ENCODE measurements at regions not wholly inside any gene's neighbourhood (a gene's known extent, or its start where the extent isn't known, plus 50 kb on each side); places are given as distances from the start of the nearest gene placed in this dataset.

DNA sequence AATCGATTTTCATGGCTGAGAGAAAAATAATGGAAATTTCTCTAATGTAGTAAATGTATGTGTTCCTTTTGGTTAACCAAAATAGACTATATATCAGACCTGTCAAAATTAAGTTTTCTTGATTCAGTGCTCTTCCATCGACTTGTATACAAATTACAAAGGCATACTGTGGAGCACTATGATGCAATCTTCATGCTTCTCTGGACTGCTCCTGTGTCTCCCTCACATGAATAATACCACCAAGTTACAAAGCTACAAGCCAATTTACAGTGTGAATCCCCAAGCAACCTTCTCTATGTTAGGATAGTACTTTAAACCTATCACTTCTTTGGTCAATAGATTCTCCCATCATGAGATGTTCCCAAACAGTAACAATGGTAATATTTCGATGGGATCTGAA lies 577.9 kb downstream of the PPARGC1A start:
- Mint-ChIP-seq H3K27me3 (no peaks in the 10 kb centered on the region), H3K36me3 (ENCODE audit: low read depth) (no peaks in the 10 kb centered on the region), H3K4me3 (no peak overlapping the region), H3K4me1 (ENCODE audit: low read depth) (no peaks in the 10 kb centered on the region), H3K9me3 (no peaks in the 10 kb centered on the region), H3K27ac (no peak overlapping the region)
- intact Hi-C loops (cut with micrococcal nuclease), result no loop called here

DNA sequence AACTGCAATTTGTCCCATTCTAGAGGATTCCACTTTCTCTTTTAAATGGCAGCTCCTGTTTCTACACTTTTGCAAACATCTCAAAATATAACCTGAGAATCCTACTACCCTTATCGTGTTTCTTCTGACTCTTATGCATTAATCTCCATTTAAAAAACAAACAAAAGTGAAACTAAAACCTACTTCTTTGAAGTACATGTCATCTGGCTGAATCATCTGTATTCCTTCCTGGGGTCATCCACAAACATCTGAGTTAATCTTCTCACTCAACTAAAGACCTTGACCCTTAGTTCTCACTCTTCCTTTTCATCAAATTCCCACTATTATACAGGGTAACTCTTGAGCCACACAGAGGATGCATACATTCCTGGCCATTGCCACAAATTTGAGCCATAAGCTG lies 584.8 kb downstream of the PPARGC1A start:
- Mint-ChIP-seq H3K27me3 (no peaks in the 10 kb centered on the region), H3K4me1 (ENCODE audit: low read depth) (peaks cover 12% of the 10 kb centered on the region), H3K27ac (no peak overlapping the region), H3K9me3 (no peaks in the 10 kb centered on the region), H3K4me3 (no peak overlapping the region), H3K36me3 (ENCODE audit: low read depth) (no peaks in the 10 kb centered on the region)
- intact Hi-C loops (cut with micrococcal nuclease), result no loop called here

- Mint-ChIP-seq H3K36me3 (ENCODE audit: low read depth) (no peaks in the 10 kb centered on the region), H3K9me3 (no peaks in the 10 kb centered on the region), H3K4me3 (no peak overlapping the region), H3K27me3 (no peaks in the 10 kb centered on the region), H3K27ac (no peak overlapping the region), H3K4me1 (ENCODE audit: low read depth) (peaks cover 12% of the 10 kb centered on the region)
- intact Hi-C loops (cut with micrococcal nuclease), result no loop called here
Measured at GRCh38 chr4:23298371-23298770, 591.5 kb downstream of the PPARGC1A start.

- Mint-ChIP-seq H3K27me3 (no peaks in the 10 kb centered on the region), H3K4me1 (ENCODE audit: low read depth) (peaks cover 6% of the 10 kb centered on the region), H3K27ac (no peak overlapping the region), H3K4me3 (no peak overlapping the region), H3K36me3 (ENCODE audit: low read depth) (no peaks in the 10 kb centered on the region), H3K9me3 (no peaks in the 10 kb centered on the region)
- intact Hi-C loops (cut with micrococcal nuclease), result no loop called here
Measured at GRCh38 chr4:23297327-23297726, 592.5 kb downstream of the PPARGC1A start.

DNA sequence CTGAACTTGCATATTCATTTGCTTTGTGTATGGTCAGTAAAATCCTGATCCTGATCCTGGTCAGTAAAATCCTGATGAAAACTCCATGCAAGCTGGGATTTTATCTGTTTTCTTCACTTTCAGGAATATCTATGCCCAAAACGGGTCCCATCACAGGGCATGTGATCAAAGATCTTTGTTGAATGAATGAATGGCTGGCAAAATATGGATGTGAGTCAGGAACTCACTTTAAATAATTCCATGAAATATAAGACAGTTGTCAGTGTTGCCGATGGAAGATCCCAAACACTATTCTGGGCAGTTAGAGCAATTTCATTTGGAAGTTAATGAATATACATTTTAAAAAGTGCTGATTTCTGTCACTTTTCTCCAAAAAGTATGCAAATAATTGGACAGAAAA lies 598.4 kb downstream of the GBA3 start:
- Mint-ChIP-seq H3K27ac (no peak overlapping the region), H3K36me3 (ENCODE audit: low read depth) (no peaks in the 10 kb centered on the region), H3K27me3 (no peaks in the 10 kb centered on the region), H3K4me3 (no peak overlapping the region), H3K9me3 (no peaks in the 10 kb centered on the region), H3K4me1 (ENCODE audit: low read depth) (no peaks in the 10 kb centered on the region)
- intact Hi-C loops (cut with micrococcal nuclease), result no loop called here

GRCh38 chr4:23290656-23291055 lies 597.9 kb downstream of the GBA3 start:
- no peaks in the 10 kb centered on the region for H3K36me3 Mint-ChIP-seq (ENCODE audit: low read depth)
- H3K9me3 Mint-ChIP-seq, result no peaks in the 10 kb centered on the region
- no peaks in the 10 kb centered on the region for H3K27me3 Mint-ChIP-seq
- intact Hi-C loops (cut with micrococcal nuclease), result no loop called here
- H3K4me3 Mint-ChIP-seq, result no peak overlapping the region
- no peak overlapping the region for H3K27ac Mint-ChIP-seq
- H3K4me1 Mint-ChIP-seq (ENCODE audit: low read depth), result no peaks in the 10 kb centered on the region

DNA sequence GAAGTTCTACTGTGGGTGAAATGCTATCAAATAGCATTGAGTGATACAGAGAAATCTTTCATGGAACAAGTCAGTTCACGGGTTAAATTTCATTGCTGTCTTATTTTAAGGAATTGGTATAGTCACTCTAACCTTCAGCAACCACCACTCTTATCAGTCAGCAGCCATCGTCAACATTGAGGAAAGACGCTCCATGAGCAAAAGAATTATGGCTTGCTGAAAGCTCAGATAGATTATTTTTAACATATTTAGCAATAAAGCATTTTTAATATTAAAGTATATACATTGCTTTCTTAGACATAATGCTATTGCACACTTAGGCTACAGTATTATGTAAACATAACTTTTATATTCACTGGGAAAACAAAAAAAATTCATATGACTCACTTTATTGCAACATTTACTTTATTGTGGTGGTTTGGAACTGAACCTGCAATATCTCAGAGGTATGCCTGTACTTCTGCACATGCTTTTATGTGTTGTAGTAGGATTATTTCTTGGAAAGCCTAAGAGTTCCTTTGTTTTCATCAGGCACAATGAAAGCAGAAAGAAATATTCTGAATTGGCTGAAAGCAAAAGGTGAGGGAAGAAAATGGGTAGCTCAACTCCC lies 586.7 kb downstream of the GBA3 start:
- Mint-ChIP-seq H3K9me3 (no peaks in the 10 kb centered on the region), H3K27ac (no peak overlapping the region), H3K4me3 (no peak overlapping the region), H3K27me3 (no peaks in the 10 kb centered on the region), H3K36me3 (ENCODE audit: low read depth) (no peaks in the 10 kb centered on the region), H3K4me1 (ENCODE audit: low read depth) (peaks cover 15% of the 10 kb centered on the region)
- intact Hi-C loops (cut with micrococcal nuclease), result no loop called here

DNA sequence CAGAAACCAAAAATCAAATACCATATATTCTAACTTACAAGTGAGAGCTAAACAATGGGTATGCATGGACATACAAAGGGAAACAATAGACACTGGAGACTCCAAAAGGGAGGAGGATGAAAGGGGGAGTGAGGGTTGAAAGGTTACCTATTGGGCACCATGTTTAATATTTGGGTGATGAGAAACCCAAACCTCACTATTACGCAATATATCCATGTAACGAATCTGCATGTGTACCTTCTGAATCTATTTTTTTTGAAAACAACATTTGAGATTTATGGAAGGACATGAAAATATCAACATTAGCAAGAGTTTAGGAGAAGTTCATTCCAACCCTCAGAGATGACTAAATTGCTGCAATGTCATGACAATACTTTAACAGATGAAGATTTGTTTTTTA lies 586.1 kb downstream of the GBA3 start:
- H3K4me1 Mint-ChIP-seq (ENCODE audit: low read depth), result peaks cover 15% of the 10 kb centered on the region
- H3K4me3 Mint-ChIP-seq, result no peak overlapping the region
- no peaks in the 10 kb centered on the region for H3K36me3 Mint-ChIP-seq (ENCODE audit: low read depth)
- no peak overlapping the region for H3K27ac Mint-ChIP-seq
- no peaks in the 10 kb centered on the region for H3K27me3 Mint-ChIP-seq
- intact Hi-C loops (cut with micrococcal nuclease), result no loop called here
- no peaks in the 10 kb centered on the region for H3K9me3 Mint-ChIP-seq

DNA sequence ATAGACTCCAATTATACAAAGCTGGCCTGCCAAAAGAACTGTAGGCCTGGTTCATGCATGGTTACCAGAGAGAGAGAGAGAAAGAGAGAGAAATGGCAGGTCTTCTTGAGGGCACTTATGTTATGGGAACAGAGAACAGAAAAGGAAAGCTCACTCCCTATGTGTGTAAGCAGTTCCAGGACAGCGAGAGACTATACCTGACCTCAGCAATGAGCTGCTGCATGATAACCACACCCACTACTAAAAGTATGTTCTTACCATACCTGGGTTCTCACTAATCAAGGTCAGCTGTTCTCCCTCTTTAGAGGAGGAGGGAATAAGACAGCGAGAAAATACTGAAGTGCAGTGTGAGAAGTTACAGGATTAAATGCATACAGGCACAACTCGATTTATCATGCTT lies 583.3 kb downstream of the GBA3 start:
- intact Hi-C loops (cut with micrococcal nuclease), result no loop called here
- H3K9me3 Mint-ChIP-seq, result no peaks in the 10 kb centered on the region
- peaks cover 15% of the 10 kb centered on the region for H3K4me1 Mint-ChIP-seq (ENCODE audit: low read depth)
- no peak overlapping the region for H3K4me3 Mint-ChIP-seq
- H3K36me3 Mint-ChIP-seq (ENCODE audit: low read depth), result no peaks in the 10 kb centered on the region
- no peak overlapping the region for H3K27ac Mint-ChIP-seq
- no peaks in the 10 kb centered on the region for H3K27me3 Mint-ChIP-seq

DNA sequence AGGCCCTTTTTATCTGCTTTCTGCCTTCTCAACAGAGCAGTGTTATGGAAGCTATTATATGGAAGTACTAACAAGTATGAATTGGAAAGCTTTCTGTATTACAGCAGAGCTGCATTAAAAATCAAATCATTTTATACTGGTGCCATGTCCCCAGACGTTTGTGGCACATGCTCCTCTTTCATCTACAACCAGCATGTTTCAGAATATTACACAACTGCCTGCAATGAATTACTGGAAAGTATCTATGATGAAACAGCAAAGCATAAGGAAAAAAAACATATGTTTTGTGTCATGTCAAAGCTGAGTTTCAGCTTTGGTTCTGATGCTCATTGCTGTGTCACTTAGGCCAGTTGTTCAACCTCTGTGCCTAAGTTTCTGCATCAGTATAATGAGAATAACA lies 576.8 kb downstream of the GBA3 start:
- Mint-ChIP-seq H3K4me1 (ENCODE audit: low read depth) (no peaks in the 10 kb centered on the region), H3K27ac (no peak overlapping the region), H3K36me3 (ENCODE audit: low read depth) (no peaks in the 10 kb centered on the region), H3K4me3 (no peak overlapping the region), H3K9me3 (no peaks in the 10 kb centered on the region), H3K27me3 (no peaks in the 10 kb centered on the region)
- intact Hi-C loops (cut with micrococcal nuclease), result no loop called here

DNA sequence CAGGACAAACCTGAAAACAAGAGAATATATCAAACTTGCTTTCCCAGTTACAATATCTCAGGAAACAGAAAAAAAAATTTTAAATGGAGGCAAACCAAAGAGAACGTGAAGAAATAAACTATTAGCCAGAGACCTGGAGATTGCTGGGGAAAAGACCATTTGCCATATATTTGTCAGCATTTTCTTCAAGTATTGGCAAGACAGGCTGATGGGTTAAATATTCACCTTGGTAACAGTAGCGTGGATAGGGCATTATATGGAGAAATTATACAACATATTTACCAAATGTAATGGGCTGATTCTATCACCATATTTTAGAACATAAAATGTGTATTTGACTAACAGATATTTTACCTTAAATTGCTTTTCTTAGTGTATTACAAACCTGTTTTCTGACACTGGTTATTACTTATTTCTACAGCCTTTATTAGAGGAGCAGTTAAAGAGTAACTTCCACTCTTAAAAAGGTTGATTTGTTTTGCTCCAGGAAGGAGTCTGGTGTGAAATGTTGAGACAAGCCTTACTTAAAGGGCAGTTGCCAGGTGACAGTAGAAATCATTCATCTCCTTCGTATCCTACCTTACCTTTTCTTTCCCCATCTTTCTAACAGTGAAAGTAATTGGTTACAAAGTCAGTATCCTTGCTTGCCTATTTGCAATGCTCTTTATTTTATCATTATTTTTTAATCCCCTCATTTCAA lies 575.5 kb downstream of the GBA3 start:
- Mint-ChIP-seq H3K27ac (no peak overlapping the region), H3K27me3 (no peaks in the 10 kb centered on the region), H3K36me3 (ENCODE audit: low read depth) (no peaks in the 10 kb centered on the region), H3K4me3 (no peak overlapping the region), H3K9me3 (no peaks in the 10 kb centered on the region), H3K4me1 (ENCODE audit: low read depth) (no peaks in the 10 kb centered on the region)
- intact Hi-C loops (cut with micrococcal nuclease), result no loop called here

DNA sequence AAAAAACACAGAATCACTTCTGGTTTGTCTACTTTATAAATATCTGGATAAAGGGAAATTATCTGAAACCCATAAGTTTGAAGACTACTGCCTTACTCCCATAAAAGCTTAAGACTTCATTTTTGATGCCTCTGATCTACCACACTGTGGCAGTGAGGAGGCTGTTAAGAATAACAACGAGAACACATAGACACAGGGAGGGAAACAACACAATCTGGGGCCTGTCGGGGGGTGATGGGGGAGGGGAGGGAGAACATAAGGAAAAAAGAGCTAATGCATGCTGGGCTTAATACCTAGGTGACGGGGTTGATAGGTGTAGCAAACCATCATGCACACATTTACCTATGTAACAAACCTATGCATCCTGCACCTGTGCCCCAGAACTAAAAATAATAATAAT lies 573.7 kb downstream of the GBA3 start:
- Mint-ChIP-seq H3K9me3 (no peaks in the 10 kb centered on the region), H3K36me3 (ENCODE audit: low read depth) (no peaks in the 10 kb centered on the region), H3K4me1 (ENCODE audit: low read depth) (no peaks in the 10 kb centered on the region), H3K4me3 (no peak overlapping the region), H3K27me3 (no peaks in the 10 kb centered on the region), H3K27ac (no peak overlapping the region)
- intact Hi-C loops (cut with micrococcal nuclease), result no loop called here

GRCh38 chr4:23260511-23260910 lies 567.8 kb downstream of the GBA3 start:
- intact Hi-C loops (cut with micrococcal nuclease), result no loop called here
- Mint-ChIP-seq H3K27ac (no peak overlapping the region), H3K9me3 (no peaks in the 10 kb centered on the region), H3K4me1 (ENCODE audit: low read depth) (no peaks in the 10 kb centered on the region), H3K36me3 (ENCODE audit: low read depth) (no peaks in the 10 kb centered on the region), H3K27me3 (no peaks in the 10 kb centered on the region), H3K4me3 (no peak overlapping the region)

DNA sequence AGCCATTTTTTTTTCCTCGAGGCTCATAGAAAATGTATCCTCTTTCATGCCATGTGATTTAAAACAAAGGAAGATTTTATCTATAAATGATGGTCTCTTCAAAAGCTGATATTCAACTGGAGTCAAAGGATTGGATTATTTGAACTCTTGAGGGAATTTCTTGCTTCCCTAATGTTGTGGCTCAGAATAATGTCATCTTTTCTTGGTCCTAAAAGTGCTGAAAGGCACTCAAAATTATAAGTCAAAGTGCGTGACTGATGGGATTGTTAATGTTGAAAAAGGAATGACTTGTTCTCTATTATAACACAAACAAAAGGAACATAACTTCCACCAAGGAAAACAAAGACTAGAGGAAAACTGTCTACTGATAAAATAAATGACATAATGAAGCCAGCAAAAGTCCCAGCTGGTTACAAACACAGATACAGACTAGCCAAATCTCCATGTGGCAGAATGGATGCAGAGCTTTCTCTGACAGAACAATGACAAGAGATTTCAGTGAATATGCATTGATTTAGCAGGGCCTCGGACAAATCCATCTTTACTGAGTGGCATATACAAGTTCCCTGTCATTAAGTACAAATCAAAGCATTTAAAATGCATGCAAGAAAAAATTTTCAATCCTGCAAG lies 552.6 kb downstream of the GBA3 start:
- H3K27me3 Mint-ChIP-seq, result no peaks in the 10 kb centered on the region
- H3K4me3 Mint-ChIP-seq, result no peak overlapping the region
- intact Hi-C loops (cut with micrococcal nuclease), result no loop called here
- no peak overlapping the region for H3K27ac Mint-ChIP-seq
- H3K36me3 Mint-ChIP-seq (ENCODE audit: low read depth), result no peaks in the 10 kb centered on the region
- no peaks in the 10 kb centered on the region for H3K9me3 Mint-ChIP-seq
- H3K4me1 Mint-ChIP-seq (ENCODE audit: low read depth), result no peaks in the 10 kb centered on the region

GRCh38 chr4:23242962-23243361 lies 550.2 kb downstream of the GBA3 start:
- intact Hi-C loops (cut with micrococcal nuclease), result no loop called here
- Mint-ChIP-seq H3K27me3 (no peaks in the 10 kb centered on the region), H3K4me1 (ENCODE audit: low read depth) (no peaks in the 10 kb centered on the region), H3K9me3 (no peaks in the 10 kb centered on the region), H3K4me3 (no peak overlapping the region), H3K36me3 (ENCODE audit: low read depth) (no peaks in the 10 kb centered on the region), H3K27ac (no peak overlapping the region)
